ENCODE measurements at regions not wholly inside any gene's neighbourhood (a gene's known extent, or its start where the extent isn't known, plus 50 kb on each side); places are given as distances from the start of the nearest gene placed in this dataset.

GRCh38 chr5:110021251-110021650 is 331.5 kb downstream of the MAN2A1 start (continued):
- TF ChIP-seq REST (IDR thresholded peaks at IDR 0.05; ENCODE audit: low read depth): no peak

GRCh38 chr5:110025160-110025559 is 335.4 kb downstream of the MAN2A1 start:
- Histone ChIP-seq H3K4me1 (ENCODE audit: control insufficient read depth in 1 of 2, insufficient read depth in 2 of 2, low read length in 2 of 2) (no peaks in the 10 kb centered on the region), H3K9me2 (ENCODE audit: insufficient read depth) (no peaks in the 10 kb centered on the region), H3K79me2 (ENCODE audit: insufficient read depth, low read length) (no peaks in the 10 kb centered on the region), H3K4me2 (ENCODE audit: low read length) (no peak overlapping the region), H3K27ac (ENCODE audit: low read depth, low read length) (no peak overlapping the region), H3K9me3 (ENCODE audit: control insufficient read depth in 1 of 2, insufficient read depth in 1 of 2, low read depth in 1 of 2, low read length in 2 of 2) (no peaks in the 10 kb centered on the region), H4K20me1 (ENCODE audit: insufficient read depth) (no peaks in the 10 kb centered on the region), H2AFZ (ENCODE audit: low read depth, low read length, poor library complexity, severe bottlenecking) (no peak overlapping the region), H3K27me3 (ENCODE audit: insufficient read depth, low read length) (no peaks in the 10 kb centered on the region), H3K9ac (ENCODE audit: low read length) (no peak overlapping the region), H3K4me3 (replicated peaks in 1 of 2; ENCODE audit: low read depth in 1 of 2, low read length in 2 of 2) (no peak overlapping the region), H3K36me3 (ENCODE audit: control insufficient read depth in 1 of 2, insufficient read depth in 2 of 2, low read length in 2 of 2) (no peaks in the 10 kb centered on the region)
- BruUV-seq (replicated peaks): no TSS peak
- DNase-seq (ENCODE audit: low read depth, low spot score) (no peak), ATAC-seq (no peak)
- POLR2A ChIA-PET: no interaction called here
- TF ChIP-seq EZH2phosphoT487 (IDR thresholded peaks at IDR 0.05; ENCODE audit: borderline replicate concordance) (no peak), CEBPB (IDR thresholded peaks at IDR 0.05; ENCODE audit: low read depth) (no peak), CBX3 (IDR thresholded peaks at IDR 0.05; ENCODE audit: low read depth) (no peak), POLR2AphosphoS5 (IDR thresholded peaks at IDR 0.05; ENCODE audit: low read depth, low read length) (no peak), RAD21 (IDR thresholded peaks at IDR 0.05; ENCODE audit: low read depth) (no peak), ZNF274 (IDR thresholded peaks at IDR 0.05; ENCODE audit: low read depth, low read length) (no peak), YY1 (IDR thresholded peaks at IDR 0.05; ENCODE audit: extremely low read depth, insufficient replicate concordance, low read depth, low read length) (no peak), ELF1 (IDR thresholded peaks at IDR 0.05; ENCODE audit: borderline replicate concordance, low read depth) (no peak), REST (IDR thresholded peaks at IDR 0.05; ENCODE audit: low read depth) (no peak), EGR1 (IDR thresholded peaks at IDR 0.05; ENCODE audit: low read depth) (no peak)
- TF ChIP-seq, protein P1, sequence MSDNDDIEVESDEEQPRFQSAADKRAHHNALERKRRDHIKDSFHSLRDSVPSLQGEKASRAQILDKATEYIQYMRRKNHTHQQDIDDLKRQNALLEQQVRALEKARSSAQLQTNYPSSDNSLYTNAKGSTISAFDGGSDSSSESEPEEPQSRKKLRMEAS (IDR thresholded peaks at IDR 0.05): no peak
- TF ChIP-seq, protein P2, sequence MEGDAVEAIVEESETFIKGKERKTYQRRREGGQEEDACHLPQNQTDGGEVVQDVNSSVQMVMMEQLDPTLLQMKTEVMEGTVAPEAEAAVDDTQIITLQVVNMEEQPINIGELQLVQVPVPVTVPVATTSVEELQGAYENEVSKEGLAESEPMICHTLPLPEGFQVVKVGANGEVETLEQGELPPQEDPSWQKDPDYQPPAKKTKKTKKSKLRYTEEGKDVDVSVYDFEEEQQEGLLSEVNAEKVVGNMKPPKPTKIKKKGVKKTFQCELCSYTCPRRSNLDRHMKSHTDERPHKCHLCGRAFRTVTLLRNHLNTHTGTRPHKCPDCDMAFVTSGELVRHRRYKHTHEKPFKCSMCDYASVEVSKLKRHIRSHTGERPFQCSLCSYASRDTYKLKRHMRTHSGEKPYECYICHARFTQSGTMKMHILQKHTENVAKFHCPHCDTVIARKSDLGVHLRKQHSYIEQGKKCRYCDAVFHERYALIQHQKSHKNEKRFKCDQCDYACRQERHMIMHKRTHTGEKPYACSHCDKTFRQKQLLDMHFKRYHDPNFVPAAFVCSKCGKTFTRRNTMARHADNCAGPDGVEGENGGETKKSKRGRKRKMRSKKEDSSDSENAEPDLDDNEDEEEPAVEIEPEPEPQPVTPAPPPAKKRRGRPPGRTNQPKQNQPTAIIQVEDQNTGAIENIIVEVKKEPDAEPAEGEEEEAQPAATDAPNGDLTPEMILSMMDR (IDR thresholded peaks at IDR 0.05 in 2 of 3, conservative IDR thresholded peaks at IDR 0.05 in 1 of 3; ENCODE audit: borderline replicate concordance in 1 of 3, insufficient read depth in 1 of 3, low read depth in 2 of 3, low read length in 2 of 3): no peak
- intact Hi-C loops (cut with micrococcal nuclease): no loop called here
- CTCF ChIA-PET: no interaction called here
- RAD21 ChIA-PET (ENCODE audit: low non-redundant PET in 1 of 2, low total read pairs in 2 of 2, uncharacterized antibody in 2 of 2, unreplicated experiment in 2 of 2): no interaction called here
